Neuronal stem cell (in vitro differentiated cells): ENCODE measurements at regions not wholly inside any gene's neighbourhood (a gene's known extent, or its start where the extent isn't known, plus 50 kb on each side); places are given as distances from the start of the nearest gene placed in this dataset.

Experiments
- DNase-seq: peaks from one replicate; pipeline ENCODE4 v3.0.0-alpha.2; 2013; ENCODE audit warnings: low spot score
- H2AFZ ChIP-seq: one replicate; pipeline ENCODE4 v1.6.1; 2013; ENCODE audit warnings: mild to moderate bottlenecking, low read length, inconsistent platforms
- H2AK5ac ChIP-seq: 2 replicates; pipeline ENCODE4 v1.6.1; 2013; ENCODE audit warnings: low read depth, mild to moderate bottlenecking, inconsistent platforms, low read length, moderate library complexity, mixed read lengths
- H2BK120ac ChIP-seq: 2 replicates; pipeline ENCODE4 v1.6.1; 2013; ENCODE audit warnings: low read depth, mild to moderate bottlenecking, inconsistent platforms, low read length, moderate library complexity, mixed read lengths
- H2BK12ac ChIP-seq: one replicate; pipeline ENCODE4 v1.6.1; 2013; ENCODE audit warnings: low read length, inconsistent platforms
- H2BK15ac ChIP-seq: 2 replicates; pipeline ENCODE4 v1.6.1; 2013; ENCODE audit warnings: mild to moderate bottlenecking, low read length, inconsistent platforms, mixed read lengths
- H2BK5ac ChIP-seq: one replicate; pipeline ENCODE4 v1.6.1; 2013; ENCODE audit warnings: inconsistent platforms, mild to moderate bottlenecking, low read length, moderate library complexity
- H3K14ac ChIP-seq: one replicate; pipeline ENCODE4 v1.6.1; 2013; ENCODE audit warnings: low read length, inconsistent platforms
- H3K18ac ChIP-seq: 2 replicates; pipeline ENCODE4 v1.6.1; 2013; ENCODE audit warnings: low read length, inconsistent platforms
- H3K23ac ChIP-seq: 2 replicates; pipeline ENCODE4 v1.6.1; 2013; ENCODE audit warnings: low read depth, mild to moderate bottlenecking, mixed read lengths, low read length, inconsistent platforms; ENCODE audit not compliant: poor library complexity
- H3K27ac ChIP-seq: replicated peaks from 3 replicates; pipeline ENCODE4 v1.5.1; 2013; ENCODE audit warnings: low read length, inconsistent platforms
- H3K27me3 ChIP-seq, 3 experiments: 2 replicates each; pipeline ENCODE4 v1.6.1; 2013; ENCODE audit warnings: low read length in 3 of 3, mild to moderate bottlenecking in 2 of 3, inconsistent platforms in 1 of 3, low read depth in 1 of 3, mixed read lengths in 1 of 3, moderate library complexity in 1 of 3; ENCODE audit not compliant: control insufficient read depth in 3 of 3, insufficient read depth in 3 of 3
- H3K36me3 ChIP-seq, 2 donors: replicated peaks in 1 of 2; 2 replicates each; pipeline ENCODE4 v1.6.1; 2013; ENCODE audit warnings: low read length in 2 of 2; ENCODE audit not compliant: control insufficient read depth in 2 of 2, insufficient read depth in 2 of 2
- H3K4ac ChIP-seq: 2 replicates; pipeline ENCODE4 v1.6.1; 2013; ENCODE audit warnings: inconsistent platforms, mild to moderate bottlenecking, low read length, moderate library complexity
- H3K4me1 ChIP-seq, 2 donors: 1 replicate in 1 of 2; 2 replicates in 1 of 2; pipeline ENCODE4 v1.6.1; 2013; ENCODE audit warnings: low read length in 2 of 2, low read depth in 1 of 2; ENCODE audit not compliant: control insufficient read depth in 2 of 2, insufficient read depth in 1 of 2
- H3K4me2 ChIP-seq: one replicate; pipeline ENCODE4 v1.6.1; 2013; ENCODE audit warnings: mild to moderate bottlenecking, low read length, inconsistent platforms; ENCODE audit not compliant: insufficient read depth, poor library complexity, severe bottlenecking
- H3K4me3 ChIP-seq, 2 donors: 2 replicates each; pipeline ENCODE4 v1.5.1; 2013; ENCODE audit warnings: low read length in 2 of 2, mild to moderate bottlenecking in 2 of 2, inconsistent platforms in 1 of 2, moderate library complexity in 1 of 2
- H3K79me1 ChIP-seq: one replicate; pipeline ENCODE4 v1.6.1; 2013; ENCODE audit warnings: low read depth, mild to moderate bottlenecking, inconsistent platforms, low read length, moderate library complexity
- H3K9ac ChIP-seq: one replicate; pipeline ENCODE4 v1.6.1; 2013; ENCODE audit warnings: mild to moderate bottlenecking, low read depth, low read length, inconsistent platforms; ENCODE audit not compliant: poor library complexity
- H3K9me3 ChIP-seq, 2 donors: replicated peaks in 1 of 2; 2 replicates each; pipeline versions ENCODE3 to v1.6.1; 2013; ENCODE audit warnings: low read length in 2 of 2, mild to moderate bottlenecking in 2 of 2, inconsistent platforms in 1 of 2, low read depth in 1 of 2, mixed read lengths in 1 of 2, moderate library complexity in 1 of 2; ENCODE audit not compliant: control insufficient read depth in 2 of 2, insufficient read depth in 1 of 2
- H4K8ac ChIP-seq: one replicate; pipeline ENCODE4 v1.6.1; 2013; ENCODE audit warnings: low read depth, mild to moderate bottlenecking, inconsistent platforms, low read length, moderate library complexity
- H4K91ac ChIP-seq: one replicate; pipeline ENCODE4 v1.6.1; 2013; ENCODE audit warnings: low read length, low read depth, mild to moderate bottlenecking, inconsistent platforms; ENCODE audit not compliant: poor library complexity
- WGBS, 2 donors: extraction: QIAGEN DNeasy Blood & Tissue Kit; methylation state at CpG; one replicate each; pipeline ENCODE4 v1.1.7; 2013; ENCODE audit warnings: missing lambda C conversion rate in 2 of 2, mixed read lengths in 1 of 2; ENCODE audit not compliant: insufficient read length in 2 of 2, insufficient replicate concordance in 1 of 2; ENCODE audit errors: extremely low coverage in 2 of 2; 5-methylcytosine and 5-hydroxymethylcytosine counted together

- no peak overlapping the region for H3K4me2 ChIP-seq
- no peak overlapping the region for H2BK15ac ChIP-seq
- no peak overlapping the region for H3K4ac ChIP-seq
- no peaks in the 10 kb centered on the region for H3K36me3 ChIP-seq
- H3K14ac ChIP-seq = no peak overlapping the region
- H2AK5ac ChIP-seq = no peak overlapping the region
- H4K91ac ChIP-seq = no peak overlapping the region
- no peak overlapping the region for H3K9ac ChIP-seq
- no peak overlapping the region for H2BK120ac ChIP-seq
- no peak overlapping the region for H3K27ac ChIP-seq
- no peaks in the 10 kb centered on the region for H3K79me1 ChIP-seq
- peaks cover 0 to 12% of the 10 kb centered on the region in 2 donors for H3K4me1 ChIP-seq
- H4K8ac ChIP-seq = no peak overlapping the region
- no peak overlapping the region for H2BK5ac ChIP-seq
- H3K18ac ChIP-seq = no peak overlapping the region
- no peak overlapping the region for H2BK12ac ChIP-seq
- no peak overlapping the region for H3K4me3 ChIP-seq
- H3K27me3 ChIP-seq = peaks cover 0 to 2% (median 0%) of the 10 kb centered on the region in 3 experiments
- WGBS, 2 donors = no CpG with 5 or more reads among the region's 2 CpGs
- H3K23ac ChIP-seq = no peak overlapping the region
- peaks cover 0 to 2% of the 10 kb centered on the region in 2 donors for H3K9me3 ChIP-seq
- H2AFZ ChIP-seq = no peak overlapping the region
- no peak for DNase-seq
These were observed 766.2 kb downstream of the MED13L start for GRCh38 chr12:115511305-115511704.

GRCh38 chr12:115508990-115509389 is 768.5 kb downstream of the MED13L start:
- H3K4me1 ChIP-seq = peaks cover 0 to 15% of the 10 kb centered on the region in 2 donors
- no peak overlapping the region for H2AFZ ChIP-seq
- no peaks in the 10 kb centered on the region for H3K79me1 ChIP-seq
- no peak overlapping the region for H3K27ac ChIP-seq
- H3K4me2 ChIP-seq = no peak overlapping the region
- no peak overlapping the region for H3K4ac ChIP-seq
- H3K9ac ChIP-seq = no peak overlapping the region
- no peak overlapping the region for H2AK5ac ChIP-seq
- no peak overlapping the region for H3K23ac ChIP-seq
- peaks cover 0 to 2% (median 0%) of the 10 kb centered on the region in 3 experiments for H3K27me3 ChIP-seq
- no peak overlapping the region for H2BK12ac ChIP-seq
- H3K4me3 ChIP-seq = no peak overlapping the region
- H2BK120ac ChIP-seq = no peak overlapping the region
- H3K18ac ChIP-seq = no peak overlapping the region
- no CpG with 5 or more reads among the region's 4 CpGs for WGBS, 2 donors
- no peak overlapping the region for H3K14ac ChIP-seq
- no peak overlapping the region for H4K8ac ChIP-seq
- no peak for DNase-seq
- H4K91ac ChIP-seq = no peak overlapping the region
- H2BK5ac ChIP-seq = no peak overlapping the region
- no peak overlapping the region for H2BK15ac ChIP-seq
- no peaks in the 10 kb centered on the region for H3K36me3 ChIP-seq
- H3K9me3 ChIP-seq = peaks cover 0 to 2% of the 10 kb centered on the region in 2 donors

DNA sequence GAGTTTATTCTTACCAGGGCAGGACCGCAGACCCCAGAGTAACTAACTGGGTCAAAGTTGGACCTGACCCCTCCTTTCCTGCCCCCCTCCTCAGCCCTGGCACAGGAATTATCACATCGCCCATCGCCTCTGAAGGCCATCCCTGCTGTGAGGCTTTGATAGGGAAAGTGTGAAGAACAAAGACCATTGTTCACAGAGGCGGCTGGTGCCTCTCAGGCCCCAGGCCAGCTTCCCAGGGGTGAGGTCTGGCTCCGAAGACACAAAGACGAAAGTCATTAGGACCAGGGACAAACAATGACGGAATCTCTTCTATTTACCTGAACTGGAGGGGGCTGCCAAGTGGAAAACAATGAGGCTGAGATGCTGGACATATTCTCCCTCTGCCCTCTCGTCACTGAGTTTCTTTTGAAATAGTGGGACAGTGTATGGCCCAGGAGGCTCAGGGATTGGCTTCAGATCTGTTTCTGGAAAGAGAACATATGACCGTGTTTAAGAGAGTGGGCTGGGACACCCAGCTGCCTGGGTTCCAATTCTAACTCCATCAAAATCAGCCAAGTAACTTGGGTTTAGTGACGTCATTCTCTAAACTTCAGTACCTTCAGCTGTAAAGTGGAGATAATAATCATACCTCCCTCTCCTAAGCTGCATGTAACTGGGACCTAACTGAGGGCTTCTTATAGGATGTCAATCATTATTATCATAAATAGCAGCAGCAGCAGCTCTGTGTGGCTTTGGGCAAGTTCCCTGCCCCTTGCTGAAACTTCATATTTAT is 769.4 kb downstream of the MED13L start:
- Histone ChIP-seq H2BK15ac (no peak overlapping the region), H4K91ac (no peak overlapping the region), H4K8ac (no peak overlapping the region), H3K9me3 (peaks cover 0 to 2% of the 10 kb centered on the region in 2 donors), H3K36me3 (no peaks in the 10 kb centered on the region), H2BK12ac (no peak overlapping the region), H2BK5ac (no peak overlapping the region), H2AK5ac (no peak overlapping the region), H2AFZ (no peak overlapping the region), H3K27me3 (peaks cover 0 to 2% (median 0%) of the 10 kb centered on the region in 3 experiments), H3K4ac (no peak overlapping the region), H3K23ac (no peak overlapping the region), H3K4me1 (peaks cover 0 to 15% of the 10 kb centered on the region in 2 donors), H3K9ac (no peak overlapping the region), H3K14ac (no peak overlapping the region), H3K4me2 (peak overlapping the region; percentile 22), H2BK120ac (no peak overlapping the region), H3K4me3 (no peak overlapping the region), H3K79me1 (no peaks in the 10 kb centered on the region), H3K18ac (no peak overlapping the region), H3K27ac (no peak overlapping the region)
- no CpG with 5 or more reads among the region's 10 CpGs for WGBS, 2 donors
- DNase-seq = peak; percentile 84

- Histone ChIP-seq H3K9ac (no peak overlapping the region), H3K4me3 (no peak overlapping the region), H4K91ac (no peak overlapping the region), H2AFZ (no peak overlapping the region), H2BK15ac (no peak overlapping the region), H3K9me3 (no peaks in the 10 kb centered on the region), H3K79me1 (no peaks in the 10 kb centered on the region), H3K23ac (no peak overlapping the region), H2AK5ac (no peak overlapping the region), H3K4me1 (peaks cover 0 to 15% of the 10 kb centered on the region in 2 donors), H3K18ac (peak overlapping the region; percentile 3), H4K8ac (no peak overlapping the region), H2BK12ac (no peak overlapping the region), H3K4me2 (no peak overlapping the region), H3K14ac (no peak overlapping the region), H3K36me3 (no peaks in the 10 kb centered on the region), H2BK120ac (no peak overlapping the region), H2BK5ac (no peak overlapping the region), H3K4ac (no peak overlapping the region), H3K27ac (no peak overlapping the region), H3K27me3 (peaks cover 0 to 2% (median 0%) of the 10 kb centered on the region in 3 experiments)
- no CpG with 5 or more reads among the region's 5 CpGs for WGBS, 2 donors
- DNase-seq = no peak
These were observed 770.0 kb downstream of the MED13L start for GRCh38 chr12:115507560-115507889.
